WERI-Rb-1 (cell line): ENCODE measurements at regions not wholly inside any gene's neighbourhood (a gene's known extent, or its start where the extent isn't known, plus 50 kb on each side); places are given as distances from the start of the nearest gene placed in this dataset.

ENCODE experiments used
- DNase-seq: peaks from one replicate; pipeline ENCODE4 v3.0.0-alpha.2; 2020
- H3K27ac ChIP-seq: fragments of 250-450 bp; sonication (Bioruptor Pico); 2 replicates; pipeline ENCODE4 v1.5.1; 2020; ENCODE audit warnings: mild to moderate bottlenecking, moderate library complexity
- H3K27me3 ChIP-seq: fragments of 250-450 bp; sonication (Bioruptor Pico); 2 replicates; pipeline ENCODE4 v1.5.1; 2021; ENCODE audit warnings: mild to moderate bottlenecking, low read depth, moderate library complexity; ENCODE audit not compliant: insufficient read depth, severe bottlenecking
- H3K36me3 ChIP-seq: fragments of 250-450 bp; sonication (Bioruptor Pico); 2 replicates; pipeline ENCODE4 v1.5.1; 2020; ENCODE audit warnings: mild to moderate bottlenecking, moderate library complexity
- H3K4me3 ChIP-seq: 2 replicates; pipeline ENCODE4 v1.5.1; 2011; ENCODE audit warnings: low read depth, mild to moderate bottlenecking, control low read depth, low read length
- H3K9me3 ChIP-seq: fragments of 250-450 bp; sonication (Bioruptor Pico); 2 replicates; pipeline ENCODE4 v1.5.1; 2021; ENCODE audit warnings: mild to moderate bottlenecking, moderate library complexity; ENCODE audit not compliant: severe bottlenecking
- TF ChIP-seq, protein P1 (sequence below): IDR thresholded peaks from 2 replicates; pipeline ENCODE4 v1.5.1; 2011; ENCODE audit warnings: low read depth, mild to moderate bottlenecking, control low read depth, inconsistent platforms, low read length

DNA sequence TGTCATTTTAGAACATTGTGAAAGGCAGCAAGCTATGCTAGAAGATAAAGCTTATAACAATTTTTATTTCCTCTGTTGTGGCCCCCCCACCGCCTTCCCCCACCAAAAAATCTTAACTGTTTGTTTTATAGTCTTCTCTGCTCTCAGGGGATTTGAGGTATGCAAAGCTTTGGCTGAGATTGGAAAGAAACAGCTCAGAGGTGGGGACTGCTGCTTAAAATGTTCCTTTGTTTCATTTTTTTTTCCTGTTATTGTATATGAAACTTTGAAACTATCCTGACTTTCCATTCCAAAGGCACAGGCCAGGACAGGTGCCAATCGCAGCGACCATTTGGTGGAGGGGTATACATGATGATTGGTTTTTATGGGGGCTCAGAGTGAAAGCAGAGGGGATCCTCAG, 114.7 kb upstream of the PHACTR1 start:
- Histone ChIP-seq H3K27ac (no peak overlapping the region), H3K27me3 (peaks cover 3% of the 10 kb centered on the region), H3K36me3 (no peaks in the 10 kb centered on the region), H3K4me3 (no peak overlapping the region), H3K9me3 (no peaks in the 10 kb centered on the region)
- no peak for DNase-seq
- TF ChIP-seq, protein P1, sequence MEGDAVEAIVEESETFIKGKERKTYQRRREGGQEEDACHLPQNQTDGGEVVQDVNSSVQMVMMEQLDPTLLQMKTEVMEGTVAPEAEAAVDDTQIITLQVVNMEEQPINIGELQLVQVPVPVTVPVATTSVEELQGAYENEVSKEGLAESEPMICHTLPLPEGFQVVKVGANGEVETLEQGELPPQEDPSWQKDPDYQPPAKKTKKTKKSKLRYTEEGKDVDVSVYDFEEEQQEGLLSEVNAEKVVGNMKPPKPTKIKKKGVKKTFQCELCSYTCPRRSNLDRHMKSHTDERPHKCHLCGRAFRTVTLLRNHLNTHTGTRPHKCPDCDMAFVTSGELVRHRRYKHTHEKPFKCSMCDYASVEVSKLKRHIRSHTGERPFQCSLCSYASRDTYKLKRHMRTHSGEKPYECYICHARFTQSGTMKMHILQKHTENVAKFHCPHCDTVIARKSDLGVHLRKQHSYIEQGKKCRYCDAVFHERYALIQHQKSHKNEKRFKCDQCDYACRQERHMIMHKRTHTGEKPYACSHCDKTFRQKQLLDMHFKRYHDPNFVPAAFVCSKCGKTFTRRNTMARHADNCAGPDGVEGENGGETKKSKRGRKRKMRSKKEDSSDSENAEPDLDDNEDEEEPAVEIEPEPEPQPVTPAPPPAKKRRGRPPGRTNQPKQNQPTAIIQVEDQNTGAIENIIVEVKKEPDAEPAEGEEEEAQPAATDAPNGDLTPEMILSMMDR = no peak

DNA sequence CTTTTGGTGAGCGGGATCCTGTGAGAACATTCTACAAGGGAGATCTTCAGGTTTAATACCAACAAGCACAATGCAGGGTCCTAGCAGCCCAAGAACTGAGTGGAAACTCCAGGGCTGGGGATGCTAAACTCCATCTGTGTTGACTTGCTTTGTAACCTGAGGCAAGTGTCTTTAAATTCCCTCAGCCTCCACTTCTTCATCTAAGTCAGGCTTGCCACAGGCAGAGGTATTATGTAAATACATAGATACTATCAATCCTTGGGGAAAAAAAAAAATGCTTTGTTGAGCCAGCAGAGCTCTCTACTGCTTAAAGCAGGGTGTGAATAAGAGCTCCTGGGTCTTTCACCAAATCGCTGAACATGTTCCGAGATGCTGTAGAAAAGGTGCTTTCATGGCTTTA, 114.2 kb upstream of the PHACTR1 start:
- Histone ChIP-seq H3K27ac (no peak overlapping the region), H3K27me3 (peaks cover 3% of the 10 kb centered on the region), H3K9me3 (no peaks in the 10 kb centered on the region), H3K4me3 (no peak overlapping the region), H3K36me3 (no peaks in the 10 kb centered on the region)
- TF ChIP-seq, protein P1 = no peak
- DNase-seq = no peak

DNA sequence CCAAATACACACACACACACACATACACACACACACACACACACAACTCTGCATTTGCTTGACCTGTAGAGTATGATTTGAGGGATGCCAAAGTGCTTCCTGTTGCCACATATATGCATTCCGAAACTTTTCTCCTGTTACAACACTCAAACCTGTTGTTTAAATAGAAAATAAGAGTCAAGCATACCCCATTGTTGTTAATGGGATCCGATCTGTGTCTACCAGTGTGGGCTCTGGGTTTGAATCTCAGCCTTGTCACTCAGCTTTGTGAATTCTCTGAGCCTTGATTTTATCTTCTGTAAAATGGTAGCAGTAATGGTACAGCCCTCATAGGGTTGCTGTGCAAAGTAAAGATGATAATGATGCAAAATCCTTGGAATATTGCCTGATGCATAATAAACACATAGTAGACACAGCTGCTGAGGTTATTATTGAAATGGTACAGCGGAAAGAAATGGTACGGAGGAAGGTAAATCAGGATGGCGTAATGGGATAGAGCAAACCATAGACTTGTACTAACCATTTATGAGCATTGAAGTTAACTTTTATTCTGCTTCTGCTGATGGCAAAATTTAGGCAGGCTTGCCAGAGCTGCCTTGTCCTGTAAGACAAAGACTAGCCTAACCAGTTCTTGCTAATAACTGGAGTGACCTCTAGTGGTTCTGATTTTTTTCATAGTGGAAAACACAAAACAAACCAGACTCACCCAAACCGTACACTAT, 113.5 kb upstream of the PHACTR1 start:
- H3K27ac ChIP-seq = no peak overlapping the region
- no peak for DNase-seq
- H3K4me3 ChIP-seq = no peak overlapping the region
- H3K27me3 ChIP-seq = peaks cover 3% of the 10 kb centered on the region
- H3K9me3 ChIP-seq = no peaks in the 10 kb centered on the region
- no peaks in the 10 kb centered on the region for H3K36me3 ChIP-seq
- TF ChIP-seq, protein P1 = peak; percentile 74

DNA sequence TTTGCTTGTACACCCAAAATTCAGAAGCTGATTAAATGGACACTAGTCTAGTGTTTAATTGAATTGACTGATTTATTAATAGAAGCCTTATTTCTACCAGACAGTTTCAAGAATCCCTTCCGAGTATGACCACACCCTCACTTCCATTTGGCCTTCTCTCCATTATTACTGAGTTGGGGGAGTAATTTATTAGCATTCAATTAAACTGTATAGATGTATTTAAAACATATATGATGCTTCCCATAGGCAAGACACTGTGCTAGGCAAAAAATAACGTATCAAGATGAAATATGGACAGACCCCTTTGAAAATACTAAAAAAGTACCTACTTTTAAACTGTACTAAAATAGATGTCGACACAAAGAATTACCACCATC, 112.9 kb upstream of the PHACTR1 start:
- no peak for DNase-seq
- Histone ChIP-seq H3K4me3 (no peak overlapping the region), H3K9me3 (no peaks in the 10 kb centered on the region), H3K36me3 (no peaks in the 10 kb centered on the region), H3K27ac (no peak overlapping the region), H3K27me3 (peaks cover 7% of the 10 kb centered on the region)
- TF ChIP-seq, protein P1 = no peak

DNA sequence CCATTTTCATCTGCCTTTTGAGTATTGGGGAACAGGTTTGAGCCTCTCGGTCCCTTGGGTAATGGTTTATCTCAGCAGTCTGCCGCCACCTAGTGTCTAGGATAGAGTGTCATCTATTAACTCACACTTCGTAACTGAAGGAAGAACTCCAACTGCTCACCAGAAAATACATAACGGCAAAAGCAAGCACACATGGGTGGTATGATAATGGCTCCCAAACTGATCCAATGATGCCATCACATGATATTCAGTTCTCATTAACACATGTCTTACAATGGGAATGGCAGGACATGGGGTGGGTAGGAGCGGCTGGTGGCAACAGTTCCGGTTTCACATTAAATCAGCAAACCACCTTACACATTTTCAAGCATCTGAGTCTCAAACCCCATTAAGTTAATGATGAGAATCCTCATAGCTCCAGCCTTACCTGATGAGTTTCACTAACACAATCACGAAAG, 110.7 kb upstream of the PHACTR1 start:
- Histone ChIP-seq H3K9me3 (no peaks in the 10 kb centered on the region), H3K27me3 (peaks cover 13% of the 10 kb centered on the region), H3K27ac (no peak overlapping the region), H3K4me3 (no peak overlapping the region), H3K36me3 (no peaks in the 10 kb centered on the region)
- TF ChIP-seq, protein P1 = peak; percentile 84
- DNase-seq = peak; percentile 73

DNA sequence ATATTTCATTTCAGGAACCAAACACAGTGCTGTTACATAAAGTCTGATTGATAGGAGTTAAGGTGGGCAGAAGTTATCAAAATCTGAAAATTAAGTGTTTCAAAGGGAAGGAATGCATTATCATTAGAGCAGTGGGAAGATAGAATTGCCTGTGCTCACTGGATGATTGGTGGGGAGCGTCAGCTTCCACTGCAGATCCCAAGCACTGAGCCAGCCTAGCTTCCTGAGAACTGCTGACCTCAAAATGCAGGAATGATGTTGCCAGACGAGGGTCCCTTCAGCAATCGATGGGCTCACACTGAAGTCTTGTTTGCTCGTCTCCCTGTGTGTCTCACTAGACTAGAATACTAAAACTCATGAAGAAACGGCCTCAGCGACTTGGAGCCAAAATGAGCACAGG, 110.0 kb upstream of the PHACTR1 start:
- H3K27me3 ChIP-seq = peaks cover 13% of the 10 kb centered on the region
- no peak overlapping the region for H3K27ac ChIP-seq

More for the DNA sequence above, 110.0 kb upstream of the PHACTR1 start:
- DNase-seq = no peak
- Histone ChIP-seq H3K36me3 (no peaks in the 10 kb centered on the region), H3K4me3 (no peak overlapping the region), H3K9me3 (no peaks in the 10 kb centered on the region)
- TF ChIP-seq, protein P1 = no peak
